ENCODE measurements at regions not wholly inside any gene's neighbourhood (a gene's known extent, or its start where the extent isn't known, plus 50 kb on each side); places are given as distances from the start of the nearest gene placed in this dataset.

- DNase-seq, result no peak
- Histone ChIP-seq H3K23me2 (ENCODE audit: insufficient read length, low read depth, low read length, poor library complexity, severe bottlenecking) (no peaks in the 10 kb centered on the region), H3K18ac (ENCODE audit: insufficient read length, low read depth, low read length) (no peak overlapping the region), H2AFZ (ENCODE audit: low read length) (no peak overlapping the region), H2BK120ac (ENCODE audit: low read depth, low read length, poor library complexity, severe bottlenecking) (no peak overlapping the region), H3K79me1 (ENCODE audit: insufficient read depth, low read depth, low read length, poor library complexity, severe bottlenecking) (no peaks in the 10 kb centered on the region), H3K4me2 (ENCODE audit: insufficient read depth, insufficient read length, low read length) (peak overlapping the region; percentile 6), H3T11ph (ENCODE audit: low read length) (no peak overlapping the region), H4K91ac (ENCODE audit: insufficient read length, low read depth, low read length) (no peak overlapping the region), H4K5ac (ENCODE audit: insufficient read length, low read depth, low read length) (no peak overlapping the region), H3K23ac (ENCODE audit: insufficient read length, low read depth, low read length) (no peak overlapping the region), H4K8ac (replicated peaks; ENCODE audit: insufficient read length, low read depth, low read length) (no peak overlapping the region), H3K14ac (ENCODE audit: insufficient read depth, low read length) (no peak overlapping the region), H3K27ac (ENCODE audit: insufficient read length, low read depth, low read length) (no peak overlapping the region), H3K4me1 (ENCODE audit: insufficient read depth, low read length) (peaks cover 2% of the 10 kb centered on the region; the same call in 1 of the 2 replicates), H3K9ac (ENCODE audit: extremely low read depth, insufficient read length, low read length) (no peak overlapping the region), H3K4ac (ENCODE audit: low read depth, low read length) (no peak overlapping the region), H2BK12ac (ENCODE audit: insufficient read length, low read depth, low read length) (no peak overlapping the region), H2BK15ac (ENCODE audit: low read depth, low read length) (no peak overlapping the region), H3K79me2 (ENCODE audit: insufficient read depth, low read length) (no peaks in the 10 kb centered on the region), H3K56ac (ENCODE audit: insufficient read length, low read depth, low read length) (no peak overlapping the region), H2BK20ac (ENCODE audit: low read depth, low read length, poor library complexity, severe bottlenecking) (no peak overlapping the region), H4K20me1 (ENCODE audit: control insufficient read depth, insufficient read depth, insufficient read length) (no peaks in the 10 kb centered on the region), H2BK5ac (ENCODE audit: insufficient read length, low read length) (no peak overlapping the region), H3K9me3 (ENCODE audit: control insufficient read depth, low read depth, low read length) (peaks cover 11% of the 10 kb centered on the region), H3K27me3 (ENCODE audit: insufficient read depth, low read length) (no peaks in the 10 kb centered on the region), H2AK5ac (ENCODE audit: insufficient read length, low read length) (no peak overlapping the region)
- Mint-ChIP-seq H3K9me3 (peaks cover 18 to 22% of the 10 kb centered on the region in 2 experiments), H3K4me1 (peaks cover 13 to 24% of the 10 kb centered on the region in 2 experiments), H3K27ac (peak overlapping the region in 1 of 3 experiments; percentile 35; a peak in 1 of 7 replicates), H3K36me3 (ENCODE audit: insufficient read depth in 1 of 3, low read depth in 3 of 3) (peaks cover 12 to 18% (median 14%) of the 10 kb centered on the region in 3 experiments), H3K27me3 (ENCODE audit: low read depth) (0 out of 2 replicates have a peak, but pooled peaks cover 1% of the 10 kb centered on the region), H3K4me3 (peak overlapping the region in 1 of 2 experiments; percentile 5; a peak in 2 of 5 replicates)
- TF ChIP-seq CTCF (conservative IDR thresholded peaks at IDR 0.05), result no peak
Measured at GRCh38 chr2:6082625-6083018, 390.4 kb downstream of the SOX11 start.

All from H9 (cell line).